ENCODE measurements at regions not wholly inside any gene's neighbourhood (a gene's known extent, or its start where the extent isn't known, plus 50 kb on each side); places are given as distances from the start of the nearest gene placed in this dataset.

- Histone ChIP-seq H3K4me3 (ENCODE audit: low read depth in 1 of 5, low read length in 5 of 5) (no peak overlapping the region), H3K36me3 (ENCODE audit: control insufficient read depth in 5 of 5, insufficient read depth in 5 of 5, low read length in 5 of 5) (no peaks in the 10 kb centered on the region), H3K27ac (ENCODE audit: low read depth, low read length) (no peak overlapping the region), H3K4me1 (ENCODE audit: control insufficient read depth in 5 of 5, insufficient read depth in 5 of 5, low read length in 5 of 5) (no peaks in the 10 kb centered on the region), H3K27me3 (ENCODE audit: control insufficient read depth in 5 of 5, insufficient read depth in 4 of 5, low read length in 5 of 5) (peaks cover 0 to 21% (median 11%) of the 10 kb centered on the region in 5 donors), H3K9me3 (ENCODE audit: control insufficient read depth in 5 of 5, low read length in 5 of 5) (no peaks in the 10 kb centered on the region), H3K9ac (ENCODE audit: low read length in 5 of 5) (no peak overlapping the region)
Observed at GRCh38 chrX:104347860-104348259, 93.1 kb upstream of the ESX1 start.

- no peak overlapping the region for H3K9ac ChIP-seq (ENCODE audit: low read length in 5 of 5)
- no peaks in the 10 kb centered on the region for H3K36me3 ChIP-seq (ENCODE audit: control insufficient read depth in 5 of 5, insufficient read depth in 5 of 5, low read length in 5 of 5)
- no peaks in the 10 kb centered on the region for H3K4me1 ChIP-seq (ENCODE audit: control insufficient read depth in 5 of 5, insufficient read depth in 5 of 5, low read length in 5 of 5)
- no peak overlapping the region for H3K4me3 ChIP-seq (ENCODE audit: low read depth in 1 of 5, low read length in 5 of 5)
- no peaks in the 10 kb centered on the region for H3K9me3 ChIP-seq (ENCODE audit: control insufficient read depth in 5 of 5, low read length in 5 of 5)
- H3K27ac ChIP-seq (ENCODE audit: low read depth, low read length), result no peak overlapping the region
- peaks cover 0 to 13% (median 9%) of the 10 kb centered on the region in 5 donors for H3K27me3 ChIP-seq (ENCODE audit: control insufficient read depth in 5 of 5, insufficient read depth in 4 of 5, low read length in 5 of 5)
Observed at GRCh38 chrX:104343428-104344129, 88.8 kb upstream of the ESX1 start.

DNA sequence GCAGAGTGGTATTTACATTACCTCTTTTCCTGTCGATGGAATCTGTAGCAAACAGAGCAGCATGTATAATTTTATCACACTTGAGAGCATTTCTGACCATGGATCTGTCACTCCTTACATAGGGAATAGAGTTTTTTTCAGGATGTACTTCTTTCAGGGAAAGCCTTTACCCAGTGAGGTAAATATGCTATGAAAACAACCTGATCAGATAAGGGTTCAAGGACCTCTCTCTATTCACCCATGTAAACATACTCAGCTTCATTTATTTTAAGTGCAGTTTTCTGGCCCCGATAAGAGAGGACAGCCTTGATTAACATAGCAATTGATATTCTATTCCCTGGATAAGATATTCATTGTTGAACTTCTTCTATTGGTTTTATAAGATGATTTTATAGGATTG lies 87.3 kb upstream of the ESX1 start:
- Histone ChIP-seq H3K27ac (ENCODE audit: low read depth, low read length) (no peak overlapping the region), H3K9ac (ENCODE audit: low read length in 5 of 5) (no peak overlapping the region)

GRCh38 chrX:104335756-104336155 lies 81.0 kb upstream of the ESX1 start:
- peaks cover 0 to 11% (median 3%) of the 10 kb centered on the region in 5 donors for H3K27me3 ChIP-seq (ENCODE audit: control insufficient read depth in 5 of 5, insufficient read depth in 4 of 5, low read length in 5 of 5)
- H3K36me3 ChIP-seq (ENCODE audit: control insufficient read depth in 5 of 5, insufficient read depth in 5 of 5, low read length in 5 of 5), result no peaks in the 10 kb centered on the region
- H3K4me1 ChIP-seq (ENCODE audit: control insufficient read depth in 5 of 5, insufficient read depth in 5 of 5, low read length in 5 of 5), result no peaks in the 10 kb centered on the region
- H3K9ac ChIP-seq (ENCODE audit: low read length in 5 of 5), result no peak overlapping the region
- H3K9me3 ChIP-seq (ENCODE audit: control insufficient read depth in 5 of 5, low read length in 5 of 5), result no peaks in the 10 kb centered on the region
- no peak overlapping the region for H3K4me3 ChIP-seq (ENCODE audit: low read depth in 1 of 5, low read length in 5 of 5)
- no peak overlapping the region for H3K27ac ChIP-seq (ENCODE audit: low read depth, low read length)

More for the DNA sequence above, 87.3 kb upstream of the ESX1 start:
- H3K4me1 ChIP-seq (ENCODE audit: control insufficient read depth in 5 of 5, insufficient read depth in 5 of 5, low read length in 5 of 5), result no peaks in the 10 kb centered on the region
- no peaks in the 10 kb centered on the region for H3K9me3 ChIP-seq (ENCODE audit: control insufficient read depth in 5 of 5, low read length in 5 of 5)
- H3K27me3 ChIP-seq (ENCODE audit: control insufficient read depth in 5 of 5, insufficient read depth in 4 of 5, low read length in 5 of 5), result peaks cover 0 to 10% (median 7%) of the 10 kb centered on the region in 5 donors
- no peaks in the 10 kb centered on the region for H3K36me3 ChIP-seq (ENCODE audit: control insufficient read depth in 5 of 5, insufficient read depth in 5 of 5, low read length in 5 of 5)
- H3K4me3 ChIP-seq (ENCODE audit: low read depth in 1 of 5, low read length in 5 of 5), result no peak overlapping the region

GRCh38 chrX:104334971-104335370 lies 80.2 kb upstream of the ESX1 start:
- H3K27me3 ChIP-seq (ENCODE audit: control insufficient read depth in 5 of 5, insufficient read depth in 4 of 5, low read length in 5 of 5), result peaks cover 0 to 13% (median 3%) of the 10 kb centered on the region in 5 donors

GRCh38 chrX:104330966-104331365 lies 76.2 kb upstream of the ESX1 start:
- no peaks in the 10 kb centered on the region for H3K9me3 ChIP-seq (ENCODE audit: control insufficient read depth in 5 of 5, low read length in 5 of 5)
- H3K27ac ChIP-seq (ENCODE audit: low read depth, low read length), result no peak overlapping the region
- H3K4me3 ChIP-seq (ENCODE audit: low read depth in 1 of 5, low read length in 5 of 5), result no peak overlapping the region
- peaks cover 2 to 14% (median 4%) of the 10 kb centered on the region in 5 donors for H3K27me3 ChIP-seq (ENCODE audit: control insufficient read depth in 5 of 5, insufficient read depth in 4 of 5, low read length in 5 of 5)
- H3K36me3 ChIP-seq (ENCODE audit: control insufficient read depth in 5 of 5, insufficient read depth in 5 of 5, low read length in 5 of 5), result no peaks in the 10 kb centered on the region
- H3K4me1 ChIP-seq (ENCODE audit: control insufficient read depth in 5 of 5, insufficient read depth in 5 of 5, low read length in 5 of 5), result no peaks in the 10 kb centered on the region
- H3K9ac ChIP-seq (ENCODE audit: low read length in 5 of 5), result no peak overlapping the region

More at GRCh38 chrX:104334971-104335370, 80.2 kb upstream of the ESX1 start:
- no peak overlapping the region for H3K4me3 ChIP-seq (ENCODE audit: low read depth in 1 of 5, low read length in 5 of 5)
- H3K27ac ChIP-seq (ENCODE audit: low read depth, low read length), result no peak overlapping the region
- no peak overlapping the region for H3K9ac ChIP-seq (ENCODE audit: low read length in 5 of 5)
- H3K36me3 ChIP-seq (ENCODE audit: control insufficient read depth in 5 of 5, insufficient read depth in 5 of 5, low read length in 5 of 5), result no peaks in the 10 kb centered on the region
- no peaks in the 10 kb centered on the region for H3K9me3 ChIP-seq (ENCODE audit: control insufficient read depth in 5 of 5, low read length in 5 of 5)
- H3K4me1 ChIP-seq (ENCODE audit: control insufficient read depth in 5 of 5, insufficient read depth in 5 of 5, low read length in 5 of 5), result no peaks in the 10 kb centered on the region

DNA sequence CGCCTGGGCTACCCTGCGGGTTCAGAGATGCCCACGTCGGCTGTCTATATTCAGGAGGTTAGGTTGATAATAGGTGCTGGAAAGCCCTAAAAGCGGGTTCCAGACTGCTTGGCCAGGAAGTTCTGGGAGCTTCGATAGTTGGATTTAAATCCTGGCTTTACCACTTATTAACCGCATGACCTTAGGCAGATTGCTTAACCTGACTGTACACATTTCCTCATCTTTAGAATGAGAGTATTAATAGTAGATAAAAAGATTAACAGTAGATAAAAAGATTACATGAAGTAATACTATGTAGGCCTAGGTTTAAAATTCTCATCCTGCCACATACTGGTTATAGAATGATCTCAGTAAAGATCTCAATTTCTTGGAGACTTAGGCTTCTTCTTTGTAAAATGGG lies 75.0 kb upstream of the ESX1 start:
- Histone ChIP-seq H3K36me3 (ENCODE audit: control insufficient read depth in 5 of 5, insufficient read depth in 5 of 5, low read length in 5 of 5) (no peaks in the 10 kb centered on the region), H3K9me3 (ENCODE audit: control insufficient read depth in 5 of 5, low read length in 5 of 5) (no peaks in the 10 kb centered on the region), H3K27ac (ENCODE audit: low read depth, low read length) (no peak overlapping the region), H3K9ac (ENCODE audit: low read length in 5 of 5) (no peak overlapping the region), H3K4me3 (ENCODE audit: low read depth in 1 of 5, low read length in 5 of 5) (no peak overlapping the region), H3K4me1 (ENCODE audit: control insufficient read depth in 5 of 5, insufficient read depth in 5 of 5, low read length in 5 of 5) (no peaks in the 10 kb centered on the region), H3K27me3 (ENCODE audit: control insufficient read depth in 5 of 5, insufficient read depth in 4 of 5, low read length in 5 of 5) (peaks cover 2 to 18% (median 8%) of the 10 kb centered on the region in 5 donors)

GRCh38 chrX:104325213-104325585 lies 70.5 kb upstream of the ESX1 start:
- H3K4me1 ChIP-seq (ENCODE audit: control insufficient read depth in 5 of 5, insufficient read depth in 5 of 5, low read length in 5 of 5), result no peaks in the 10 kb centered on the region
- no peak overlapping the region for H3K4me3 ChIP-seq (ENCODE audit: low read depth in 1 of 5, low read length in 5 of 5)
- no peak overlapping the region for H3K27ac ChIP-seq (ENCODE audit: low read depth, low read length)
- H3K9ac ChIP-seq (ENCODE audit: low read length in 5 of 5), result no peak overlapping the region
- no peaks in the 10 kb centered on the region for H3K36me3 ChIP-seq (ENCODE audit: control insufficient read depth in 5 of 5, insufficient read depth in 5 of 5, low read length in 5 of 5)
- peaks cover 0 to 25% (median 7%) of the 10 kb centered on the region in 5 donors for H3K27me3 ChIP-seq (ENCODE audit: control insufficient read depth in 5 of 5, insufficient read depth in 4 of 5, low read length in 5 of 5)
- no peaks in the 10 kb centered on the region for H3K9me3 ChIP-seq (ENCODE audit: control insufficient read depth in 5 of 5, low read length in 5 of 5)

DNA sequence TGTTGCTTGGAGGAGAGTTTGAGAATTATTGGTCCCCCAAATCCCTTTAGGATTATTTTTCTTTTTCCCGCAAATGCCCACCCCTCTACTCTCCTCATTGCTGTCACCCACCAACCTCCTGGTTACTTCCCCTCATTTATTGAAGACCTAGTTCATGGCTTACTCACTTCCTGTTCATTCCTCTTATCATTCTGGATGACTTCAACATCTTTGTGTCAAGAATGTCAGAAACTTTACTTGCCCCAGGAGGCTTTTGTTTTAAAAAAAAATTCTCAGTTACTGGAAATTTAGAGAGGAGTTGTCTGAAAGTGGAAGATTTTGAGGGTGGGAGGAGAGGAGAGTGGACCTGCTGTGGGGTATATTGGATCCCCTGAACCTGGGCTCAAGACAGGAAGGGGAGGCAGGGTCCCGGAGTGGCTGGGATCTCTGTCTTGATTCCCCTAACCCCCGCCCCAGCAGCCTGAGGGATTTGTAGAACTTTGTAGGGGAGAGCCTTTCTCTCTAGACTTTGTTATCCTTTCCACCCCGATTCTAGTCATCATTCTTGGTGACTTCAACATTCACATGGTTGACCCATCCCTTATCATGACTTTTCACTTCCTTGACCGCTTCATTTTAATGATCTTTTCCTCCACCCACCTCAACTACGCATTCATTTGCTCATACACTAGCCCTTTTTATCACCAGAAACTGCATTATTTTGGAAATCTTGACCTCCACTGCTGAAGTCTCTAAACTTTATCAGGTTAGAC lies 69.9 kb upstream of the ESX1 start:
- Histone ChIP-seq H3K27me3 (ENCODE audit: control insufficient read depth in 5 of 5, insufficient read depth in 4 of 5, low read length in 5 of 5) (peaks cover 0 to 24% (median 6%) of the 10 kb centered on the region in 5 donors), H3K27ac (ENCODE audit: low read depth, low read length) (no peak overlapping the region), H3K9ac (ENCODE audit: low read length in 5 of 5) (no peak overlapping the region), H3K36me3 (ENCODE audit: control insufficient read depth in 5 of 5, insufficient read depth in 5 of 5, low read length in 5 of 5) (no peaks in the 10 kb centered on the region), H3K9me3 (ENCODE audit: control insufficient read depth in 5 of 5, low read length in 5 of 5) (no peaks in the 10 kb centered on the region), H3K4me1 (ENCODE audit: control insufficient read depth in 5 of 5, insufficient read depth in 5 of 5, low read length in 5 of 5) (no peaks in the 10 kb centered on the region), H3K4me3 (ENCODE audit: low read depth in 1 of 5, low read length in 5 of 5) (no peak overlapping the region)

DNA sequence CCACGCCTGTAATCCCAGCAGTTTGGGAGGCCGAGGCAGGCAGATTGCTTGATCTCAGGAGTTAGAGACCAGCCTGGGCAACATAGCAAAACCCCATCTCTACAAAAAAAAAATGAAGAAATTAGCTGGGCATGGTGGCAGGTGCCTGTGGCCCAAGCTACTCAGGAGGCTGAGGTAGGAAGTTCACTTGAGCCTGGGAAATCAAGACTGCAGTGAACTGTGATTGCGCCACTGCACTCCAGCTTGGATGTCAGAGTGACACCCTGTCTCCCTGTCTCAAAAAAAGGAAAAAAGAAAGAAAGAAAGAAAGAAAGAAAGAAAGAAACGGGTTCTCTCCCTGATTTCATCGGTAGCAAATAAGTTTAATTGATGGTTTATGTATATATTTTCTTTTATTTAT lies 64.6 kb upstream of the ESX1 start:
- H3K9me3 ChIP-seq (ENCODE audit: control insufficient read depth in 5 of 5, low read length in 5 of 5), result no peaks in the 10 kb centered on the region
- H3K27me3 ChIP-seq (ENCODE audit: control insufficient read depth in 5 of 5, insufficient read depth in 4 of 5, low read length in 5 of 5), result peaks cover 0 to 13% (median 8%) of the 10 kb centered on the region in 5 donors
- no peak overlapping the region for H3K27ac ChIP-seq (ENCODE audit: low read depth, low read length)
- no peak overlapping the region for H3K4me3 ChIP-seq (ENCODE audit: low read depth in 1 of 5, low read length in 5 of 5)
- no peaks in the 10 kb centered on the region for H3K4me1 ChIP-seq (ENCODE audit: control insufficient read depth in 5 of 5, insufficient read depth in 5 of 5, low read length in 5 of 5)
- H3K36me3 ChIP-seq (ENCODE audit: control insufficient read depth in 5 of 5, insufficient read depth in 5 of 5, low read length in 5 of 5), result no peaks in the 10 kb centered on the region
- no peak overlapping the region for H3K9ac ChIP-seq (ENCODE audit: low read length in 5 of 5)

Data from subcutaneous abdominal adipose tissue (tissue), 5 donors.